Breast epithelium (tissue), 3 donors: ENCODE measurements at regions not wholly inside any gene's neighbourhood (a gene's known extent, or its start where the extent isn't known, plus 50 kb on each side); places are given as distances from the start of the nearest gene placed in this dataset.

Experiments used
- POLR2A ChIP-seq: fragments of 450-650 bp; IDR thresholded peaks from one replicate; pipeline ENCODE4 v1.6.1; 2016; ENCODE audit warnings: antibody characterized with exemption, mild to moderate bottlenecking, moderate library complexity
- TF ChIP-seq, protein P1 (sequence below), 3 donors: fragments of 450-650 bp; IDR thresholded peaks; one replicate each; pipeline ENCODE4 v1.5.1; 2016 to 2017; ENCODE audit warnings: antibody characterized with exemption in 3 of 3, mild to moderate bottlenecking in 3 of 3, moderate library complexity in 3 of 3

DNA sequence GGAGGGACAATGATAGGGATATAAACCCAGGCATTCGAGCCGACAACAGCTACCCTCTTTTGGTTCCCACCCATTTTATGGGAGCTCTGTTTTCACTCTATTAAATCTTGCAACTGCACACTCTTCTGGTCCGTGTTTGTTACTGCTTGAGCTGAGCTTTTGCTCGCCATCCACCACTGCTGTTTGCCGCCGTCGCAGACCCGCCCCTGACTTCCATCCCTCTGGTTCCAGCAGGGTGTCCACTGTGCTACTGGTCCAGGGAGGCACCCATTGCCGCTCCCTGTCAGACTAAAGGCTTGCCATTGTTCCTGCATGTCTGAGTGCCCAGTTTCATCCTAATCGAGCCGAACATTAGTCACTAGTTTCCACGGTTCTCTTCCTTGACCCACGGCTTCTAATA lies 1170.5 kb upstream of the PABPC4L start:
- TF ChIP-seq, protein P1, sequence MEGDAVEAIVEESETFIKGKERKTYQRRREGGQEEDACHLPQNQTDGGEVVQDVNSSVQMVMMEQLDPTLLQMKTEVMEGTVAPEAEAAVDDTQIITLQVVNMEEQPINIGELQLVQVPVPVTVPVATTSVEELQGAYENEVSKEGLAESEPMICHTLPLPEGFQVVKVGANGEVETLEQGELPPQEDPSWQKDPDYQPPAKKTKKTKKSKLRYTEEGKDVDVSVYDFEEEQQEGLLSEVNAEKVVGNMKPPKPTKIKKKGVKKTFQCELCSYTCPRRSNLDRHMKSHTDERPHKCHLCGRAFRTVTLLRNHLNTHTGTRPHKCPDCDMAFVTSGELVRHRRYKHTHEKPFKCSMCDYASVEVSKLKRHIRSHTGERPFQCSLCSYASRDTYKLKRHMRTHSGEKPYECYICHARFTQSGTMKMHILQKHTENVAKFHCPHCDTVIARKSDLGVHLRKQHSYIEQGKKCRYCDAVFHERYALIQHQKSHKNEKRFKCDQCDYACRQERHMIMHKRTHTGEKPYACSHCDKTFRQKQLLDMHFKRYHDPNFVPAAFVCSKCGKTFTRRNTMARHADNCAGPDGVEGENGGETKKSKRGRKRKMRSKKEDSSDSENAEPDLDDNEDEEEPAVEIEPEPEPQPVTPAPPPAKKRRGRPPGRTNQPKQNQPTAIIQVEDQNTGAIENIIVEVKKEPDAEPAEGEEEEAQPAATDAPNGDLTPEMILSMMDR (IDR thresholded peaks at IDR 0.05), result no peak
- TF ChIP-seq POLR2A, result no peak
